ENCODE measurements at regions not wholly inside any gene's neighbourhood (a gene's known extent, or its start where the extent isn't known, plus 50 kb on each side); places are given as distances from the start of the nearest gene placed in this dataset.

- H3K4me1 ChIP-seq (ENCODE audit: control insufficient read depth, extremely low read depth, insufficient read depth, low read length), result no peaks in the 10 kb centered on the region
- H3K9me3 ChIP-seq (ENCODE audit: control insufficient read depth, low read depth, low read length), result no peaks in the 10 kb centered on the region
- FAIRE-seq (no peak), DNase-seq (ENCODE audit: low read depth, low spot score) (no peak)
- no peak overlapping the region for H3K4me2 ChIP-seq (ENCODE audit: control insufficient read depth, extremely low read depth, insufficient read depth, low read depth, low read length)
- no peak overlapping the region for H3K27ac ChIP-seq (ENCODE audit: control insufficient read depth, insufficient read depth, low read length)
- H3K9me1 ChIP-seq (ENCODE audit: control insufficient read depth, extremely low read depth, insufficient read depth, low read length), result no peaks in the 10 kb centered on the region
- H3K27me3 ChIP-seq (ENCODE audit: control insufficient read depth, extremely low read depth, insufficient read depth, low read length), result peaks cover 4% of the 10 kb centered on the region
- TF ChIP-seq CTCF (optimal IDR thresholded peaks at IDR 0.05 in 1 of 3, IDR thresholded peaks at IDR 0.05 in 1 of 3, conservative IDR thresholded peaks at IDR 0.05 in 1 of 3; ENCODE audit: extremely low read depth in 1 of 3, insufficient read depth in 2 of 3, low read length in 3 of 3), result no peak
- no peak for TF ChIP-seq EZH2 (IDR thresholded peaks at IDR 0.05; ENCODE audit: low read length)
- H3K4me3 ChIP-seq (ENCODE audit: control insufficient read depth in 2 of 3, extremely low read depth in 1 of 3, insufficient read depth in 2 of 3, low read depth in 1 of 3, low read length in 3 of 3), result no peak overlapping the region
- no peak overlapping the region for H2AFZ ChIP-seq (ENCODE audit: control insufficient read depth, low read length)
- H3K79me2 ChIP-seq (ENCODE audit: control insufficient read depth, insufficient read depth, low read length), result no peaks in the 10 kb centered on the region
- dilution Hi-C loops (cut with MboI; ENCODE audit: extremely low pct_ligation_motif_present, low sequenced_read_pairs), result no loop called here
- no peaks in the 10 kb centered on the region for H4K20me1 ChIP-seq (ENCODE audit: control insufficient read depth, extremely low read depth, insufficient read depth, low read length)
- H3K36me3 ChIP-seq (ENCODE audit: control insufficient read depth in 2 of 2, extremely low read depth in 1 of 2, insufficient read depth in 2 of 2, low read length in 2 of 2), result no peaks in the 10 kb centered on the region
- no peak overlapping the region for H3K9ac ChIP-seq (ENCODE audit: control insufficient read depth, extremely low read depth, insufficient read depth, low read length)
These were observed 51.6 kb upstream of the DACT2 start for GRCh38 chr6:168371185-168371584.

- no peak overlapping the region for H3K4me2 ChIP-seq (ENCODE audit: control insufficient read depth, extremely low read depth, insufficient read depth, low read depth, low read length)
- H3K27me3 ChIP-seq (ENCODE audit: control insufficient read depth, extremely low read depth, insufficient read depth, low read length), result peaks cover 4% of the 10 kb centered on the region
- FAIRE-seq, result no peak
- H3K9ac ChIP-seq (ENCODE audit: control insufficient read depth, extremely low read depth, insufficient read depth, low read length), result no peak overlapping the region
- H3K4me1 ChIP-seq (ENCODE audit: control insufficient read depth, extremely low read depth, insufficient read depth, low read length), result no peaks in the 10 kb centered on the region
- H3K9me1 ChIP-seq (ENCODE audit: control insufficient read depth, extremely low read depth, insufficient read depth, low read length), result no peaks in the 10 kb centered on the region
- no peaks in the 10 kb centered on the region for H3K36me3 ChIP-seq (ENCODE audit: control insufficient read depth in 2 of 2, extremely low read depth in 1 of 2, insufficient read depth in 2 of 2, low read length in 2 of 2)
- H4K20me1 ChIP-seq (ENCODE audit: control insufficient read depth, extremely low read depth, insufficient read depth, low read length), result no peaks in the 10 kb centered on the region
- dilution Hi-C loops (cut with MboI; ENCODE audit: extremely low pct_ligation_motif_present, low sequenced_read_pairs), result no loop called here
- H3K27ac ChIP-seq (ENCODE audit: control insufficient read depth, insufficient read depth, low read length), result no peak overlapping the region
- no peak for DNase-seq (ENCODE audit: low read depth, low spot score)
- H3K4me3 ChIP-seq (ENCODE audit: control insufficient read depth in 2 of 3, extremely low read depth in 1 of 3, insufficient read depth in 2 of 3, low read depth in 1 of 3, low read length in 3 of 3), result no peak overlapping the region
- TF ChIP-seq EZH2 (IDR thresholded peaks at IDR 0.05; ENCODE audit: low read length) (no peak), CTCF (optimal IDR thresholded peaks at IDR 0.05 in 1 of 3, IDR thresholded peaks at IDR 0.05 in 1 of 3, conservative IDR thresholded peaks at IDR 0.05 in 1 of 3; ENCODE audit: extremely low read depth in 1 of 3, insufficient read depth in 2 of 3, low read length in 3 of 3) (no peak)
- H2AFZ ChIP-seq (ENCODE audit: control insufficient read depth, low read length), result no peak overlapping the region
- no peaks in the 10 kb centered on the region for H3K9me3 ChIP-seq (ENCODE audit: control insufficient read depth, low read depth, low read length)
- no peaks in the 10 kb centered on the region for H3K79me2 ChIP-seq (ENCODE audit: control insufficient read depth, insufficient read depth, low read length)
These were observed 52.0 kb upstream of the DACT2 start for GRCh38 chr6:168371618-168371980.
